HG03025 (cell line): ENCODE measurements at regions not wholly inside any gene's neighbourhood (a gene's known extent, or its start where the extent isn't known, plus 50 kb on each side); places are given as distances from the start of the nearest gene placed in this dataset.

Source experiments
- ATAC-seq: cut with Tn5 transposase; IDR thresholded peaks from one replicate; pipeline ENCODE4 v1.9.1; 2021; ENCODE audit warnings: mild to moderate bottlenecking, moderate library complexity; ENCODE audit not compliant: unreplicated experiment, low FRiP score

DNA sequence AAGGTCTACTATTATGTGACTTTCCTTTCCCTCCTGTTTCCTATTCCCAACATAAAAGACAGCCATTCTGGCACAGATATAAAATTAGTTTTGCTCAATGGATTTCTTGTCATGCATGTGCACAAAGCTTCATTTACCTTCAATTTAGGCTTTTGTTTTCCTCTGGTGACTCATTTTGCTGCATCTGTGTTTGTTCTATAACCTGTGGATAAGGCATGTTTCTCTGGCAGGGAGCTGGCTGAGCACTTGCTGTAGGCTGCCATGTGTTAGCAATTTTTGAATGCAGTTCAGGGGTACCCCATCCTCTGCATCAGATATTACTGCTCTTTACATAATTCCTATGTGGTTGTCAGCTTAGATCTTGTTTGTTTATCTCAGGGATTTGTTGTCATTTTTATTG, 202.8 kb upstream of the GRID2 start:
- no peak for ATAC-seq

DNA sequence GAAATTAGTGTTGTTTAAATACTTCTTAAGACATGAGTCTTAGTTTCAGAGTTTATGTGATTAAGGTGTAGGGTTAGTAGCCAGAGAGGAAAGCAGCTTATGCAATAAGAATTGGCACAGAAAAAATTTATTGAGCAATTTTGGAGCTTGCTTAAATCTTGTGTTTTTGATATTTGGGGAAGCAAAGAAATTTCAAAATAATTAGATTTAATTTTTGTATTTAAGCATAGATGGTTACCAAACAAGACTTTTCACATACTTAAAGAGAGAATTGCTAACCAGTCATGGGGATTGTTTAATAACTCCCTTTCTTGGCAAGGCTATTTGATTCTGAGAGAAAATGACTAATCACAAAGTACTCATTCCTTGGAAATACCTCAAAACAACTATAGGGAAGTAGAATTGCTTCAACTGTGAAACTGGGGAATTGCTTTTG, 202.0 kb upstream of the GRID2 start:
- ATAC-seq, result no peak

DNA sequence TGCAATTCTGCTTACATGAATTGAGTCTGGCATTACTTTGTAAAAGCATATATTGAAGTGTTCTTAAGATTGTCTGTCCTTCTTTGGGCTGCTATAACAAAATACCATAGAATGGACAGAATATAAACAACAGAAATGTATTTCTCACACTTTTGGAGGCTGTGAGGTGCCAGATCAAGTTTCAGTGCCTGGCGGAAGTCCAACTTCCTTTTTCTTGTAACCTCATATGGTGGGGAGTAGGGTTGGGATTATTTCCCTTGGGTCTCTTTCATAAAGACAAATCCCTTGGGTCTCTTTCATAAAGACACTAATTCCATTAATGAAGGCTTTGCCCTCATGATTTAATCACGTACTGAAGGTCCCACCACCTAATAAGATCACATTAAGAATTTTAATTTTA, 199.3 kb upstream of the GRID2 start:
- ATAC-seq, result no peak

DNA sequence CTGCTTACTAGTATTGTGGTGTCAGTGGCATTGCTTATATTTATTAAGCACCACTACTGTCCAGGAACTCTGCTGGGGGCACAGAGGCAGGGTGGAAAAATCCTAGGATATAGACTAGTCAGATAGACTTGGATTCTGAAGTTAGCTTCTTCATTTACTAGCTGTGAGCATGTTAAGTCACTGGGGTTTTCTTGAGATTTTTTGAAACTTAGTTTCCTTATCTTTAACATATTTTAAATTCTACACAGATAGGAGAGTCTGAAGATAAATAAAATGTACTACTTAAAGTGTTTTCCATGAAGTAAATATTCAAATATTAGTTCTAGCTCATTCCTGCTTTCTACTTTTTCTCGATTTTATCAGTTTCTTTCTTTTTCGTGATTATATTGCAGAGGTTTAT, 196.9 kb upstream of the GRID2 start:
- ATAC-seq, result no peak

DNA sequence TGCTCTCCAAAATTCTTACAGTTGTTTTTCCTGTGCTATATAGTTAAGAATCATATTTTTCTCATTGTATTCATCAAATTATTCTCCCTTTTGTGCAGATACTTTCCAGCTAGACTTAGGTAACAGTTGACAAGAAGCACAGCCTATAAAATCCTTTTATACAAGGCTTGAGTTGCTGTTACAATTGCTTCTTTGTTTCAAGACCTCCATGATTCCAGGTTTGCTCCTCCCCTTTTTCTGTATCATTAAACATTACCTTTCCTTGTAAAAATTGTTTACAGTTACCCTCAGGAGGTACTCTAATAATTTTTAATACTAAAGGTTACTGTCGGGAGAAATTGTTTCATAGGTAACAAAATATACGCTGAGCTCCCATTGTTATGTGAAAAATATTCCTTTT, 192.3 kb upstream of the GRID2 start:
- ATAC-seq, result no peak

DNA sequence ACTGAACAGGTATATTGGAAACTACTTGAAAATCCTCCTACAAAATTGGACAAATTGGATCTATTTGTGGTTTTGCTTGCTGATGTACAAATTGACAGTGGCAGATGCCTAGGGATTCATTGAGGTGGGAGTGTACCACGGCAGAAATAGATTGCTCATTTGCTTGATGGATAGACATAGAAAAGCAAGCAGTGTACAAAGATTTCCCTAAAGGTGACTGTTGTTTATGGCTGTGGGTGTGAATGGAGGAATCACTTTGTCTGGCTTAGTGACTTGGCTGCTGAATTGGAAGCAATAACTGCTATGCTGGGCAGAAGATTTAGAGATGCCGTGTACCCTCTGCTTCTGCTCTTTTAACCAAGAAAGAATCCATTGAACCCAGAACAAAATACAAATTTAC, 191.0 kb upstream of the GRID2 start:
- no peak for ATAC-seq

DNA sequence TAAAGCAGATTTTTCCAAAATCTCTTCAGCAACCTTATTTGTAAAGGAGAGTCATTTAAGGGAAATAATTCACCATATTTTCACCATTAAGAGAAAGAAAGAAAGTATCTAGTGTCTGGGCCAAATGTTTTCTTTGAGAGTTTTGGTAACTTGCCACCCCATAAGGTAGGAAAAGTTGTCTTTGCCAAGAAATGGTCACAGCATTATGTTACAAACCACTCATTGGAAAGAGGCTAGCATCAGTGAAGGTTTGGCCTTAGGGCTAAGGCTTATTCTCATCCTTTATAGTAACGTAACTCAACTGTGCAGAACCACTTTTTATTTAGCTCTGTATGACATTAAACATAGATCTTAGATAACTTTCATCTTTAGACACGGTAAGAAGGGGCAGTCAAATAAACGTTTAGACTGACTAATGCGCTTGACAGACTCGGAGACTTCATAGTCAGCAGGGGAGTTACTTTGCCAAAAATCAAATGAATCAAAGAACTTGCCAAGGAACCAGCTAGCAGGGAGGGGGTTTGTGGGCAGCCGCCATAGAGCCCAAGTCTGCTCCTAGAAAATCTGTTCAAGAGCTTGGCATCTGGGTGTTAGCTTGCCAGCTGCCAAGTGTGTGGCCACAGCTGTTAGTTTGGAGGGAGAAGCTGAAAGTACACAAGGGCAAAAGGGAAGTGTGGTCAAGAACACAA, 182.8 kb upstream of the GRID2 start:
- no peak for ATAC-seq

DNA sequence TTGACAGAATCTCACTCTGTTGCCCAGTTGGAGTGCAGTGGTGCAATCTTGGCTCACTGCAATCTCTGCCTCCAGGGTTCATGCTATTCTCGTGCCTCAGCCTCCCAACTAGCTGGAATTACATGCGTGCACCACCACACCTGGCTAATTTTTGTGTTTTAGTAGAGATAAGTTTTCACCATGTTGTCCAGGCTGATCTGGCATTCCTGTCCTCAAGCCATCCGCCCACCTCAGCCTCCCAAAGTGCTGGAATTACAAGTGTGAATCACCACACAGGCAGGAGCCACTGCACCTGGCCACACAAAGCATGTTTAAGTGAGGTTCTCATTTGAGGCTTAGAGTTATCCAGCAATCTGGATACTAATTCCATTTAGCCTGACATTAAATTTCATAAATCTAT, 180.9 kb upstream of the GRID2 start:
- ATAC-seq, result no peak

DNA sequence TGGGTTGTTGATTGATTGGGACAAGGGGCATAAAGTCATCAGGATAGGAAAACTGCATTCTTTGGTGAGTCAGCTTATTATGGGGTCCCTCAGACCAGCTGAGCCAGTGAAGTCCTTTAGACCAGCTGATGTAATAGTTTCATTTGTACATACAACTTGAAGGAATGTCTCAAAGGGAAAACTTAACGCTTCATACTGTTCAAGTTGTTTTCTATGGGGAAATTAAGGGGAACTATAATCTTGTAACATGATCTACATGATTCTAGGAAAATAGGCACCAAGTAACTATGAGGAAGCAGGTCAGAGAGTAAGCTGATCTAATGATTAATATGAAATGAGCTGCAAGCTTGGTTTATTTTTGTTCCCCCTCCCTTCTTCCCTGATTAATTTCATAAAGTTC, 175.1 kb upstream of the GRID2 start:
- no peak for ATAC-seq

DNA sequence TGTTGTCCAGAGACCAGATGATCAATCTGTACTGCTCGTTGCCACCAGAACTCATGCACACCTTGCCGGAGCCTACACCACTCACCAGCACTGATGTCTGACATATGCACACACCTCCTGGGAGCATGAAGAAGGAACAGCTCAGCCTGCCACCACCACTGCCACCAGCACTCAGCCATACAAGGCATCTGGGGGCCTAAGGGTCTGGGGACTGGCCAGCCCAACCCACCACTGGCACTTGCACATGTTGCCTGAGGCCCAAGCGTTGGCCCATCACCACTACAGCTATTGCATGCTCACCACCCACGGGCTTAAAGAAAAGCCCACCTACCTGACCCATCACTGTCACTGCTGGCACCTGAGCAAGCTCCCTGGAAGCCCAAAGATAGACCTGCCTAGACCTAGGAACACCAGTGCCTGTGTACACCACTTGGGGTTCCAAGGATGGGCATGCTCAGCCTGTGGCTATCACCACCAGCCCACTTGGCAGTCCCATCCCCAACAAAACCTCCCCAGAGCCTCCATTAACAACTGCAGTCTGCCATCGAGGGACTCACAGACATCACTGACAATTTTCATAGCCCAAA, 174.3 kb upstream of the GRID2 start:
- ATAC-seq, result no peak

DNA sequence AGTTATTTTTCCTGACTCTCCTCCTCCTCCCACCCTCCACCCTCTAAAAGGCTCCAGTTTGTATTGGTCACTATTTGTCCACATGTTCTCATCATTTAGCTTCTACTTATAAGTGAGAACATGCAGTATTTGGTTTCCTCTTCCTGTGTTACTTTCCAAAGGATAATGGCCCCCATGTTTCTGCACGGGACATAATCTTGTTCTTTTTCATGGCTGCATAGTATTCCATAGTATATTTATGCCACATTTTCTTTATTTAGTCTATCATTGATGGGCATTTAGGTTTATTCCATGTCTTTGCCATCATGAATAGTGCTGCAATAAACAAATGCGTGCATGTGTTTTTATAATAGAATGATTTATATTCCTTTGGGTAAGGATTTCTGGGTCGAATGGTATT, 167.3 kb upstream of the GRID2 start:
- ATAC-seq, result no peak

DNA sequence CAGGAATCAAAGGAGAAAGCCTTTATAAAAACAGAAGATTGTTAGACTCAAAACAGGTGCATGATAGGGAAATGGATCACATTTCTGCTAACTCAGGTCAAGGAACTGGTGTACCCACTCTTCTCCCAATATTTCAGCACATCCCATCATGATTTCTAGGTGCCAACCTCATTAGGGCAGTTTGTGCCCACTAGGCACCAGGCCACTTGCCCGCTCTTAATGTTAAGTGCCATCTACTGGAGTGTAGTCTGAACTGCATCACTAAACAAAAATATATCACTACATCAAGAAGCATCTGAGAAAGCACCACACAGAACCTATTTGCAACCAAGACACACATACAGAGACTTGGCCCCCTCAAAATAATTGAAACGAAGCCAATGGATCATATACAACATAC, 140.4 kb upstream of the GRID2 start:
- ATAC-seq, result no peak

DNA sequence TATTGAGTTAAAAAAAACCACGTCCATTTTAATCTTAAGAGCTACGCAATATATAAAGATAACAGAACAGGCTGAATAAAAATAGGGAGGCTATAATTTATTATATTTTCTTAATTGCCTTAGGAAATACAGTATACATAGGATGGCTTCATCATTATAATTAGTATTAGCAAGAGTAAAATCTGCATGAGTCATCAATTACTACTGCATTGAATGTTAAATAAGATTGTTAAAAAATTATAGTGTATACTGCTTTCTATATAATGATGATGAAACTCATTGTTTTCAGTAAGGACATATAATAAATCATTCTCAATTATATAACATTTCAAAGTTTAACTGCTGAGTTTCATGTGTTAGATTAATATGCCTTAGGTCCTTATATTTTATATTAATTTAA, 133.4 kb upstream of the GRID2 start:
- no peak for ATAC-seq

DNA sequence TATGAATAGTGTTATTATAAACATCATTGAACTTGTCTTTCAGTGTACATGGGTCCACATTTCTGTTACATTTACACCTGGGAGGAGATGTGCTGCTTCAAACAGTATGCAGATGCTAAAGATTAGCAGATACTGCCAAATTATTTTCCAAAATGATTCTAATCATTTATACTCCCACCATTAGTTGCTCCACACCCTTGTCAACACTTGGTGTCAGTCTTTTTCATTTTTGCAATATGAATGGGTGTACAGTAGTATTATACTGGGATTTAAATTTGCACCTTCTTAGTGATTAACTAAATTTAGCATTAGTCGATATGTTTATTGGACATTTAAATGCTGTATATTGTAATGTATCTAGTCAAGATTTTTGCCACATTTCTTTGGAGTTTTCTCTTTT, 131.6 kb upstream of the GRID2 start:
- no peak for ATAC-seq

DNA sequence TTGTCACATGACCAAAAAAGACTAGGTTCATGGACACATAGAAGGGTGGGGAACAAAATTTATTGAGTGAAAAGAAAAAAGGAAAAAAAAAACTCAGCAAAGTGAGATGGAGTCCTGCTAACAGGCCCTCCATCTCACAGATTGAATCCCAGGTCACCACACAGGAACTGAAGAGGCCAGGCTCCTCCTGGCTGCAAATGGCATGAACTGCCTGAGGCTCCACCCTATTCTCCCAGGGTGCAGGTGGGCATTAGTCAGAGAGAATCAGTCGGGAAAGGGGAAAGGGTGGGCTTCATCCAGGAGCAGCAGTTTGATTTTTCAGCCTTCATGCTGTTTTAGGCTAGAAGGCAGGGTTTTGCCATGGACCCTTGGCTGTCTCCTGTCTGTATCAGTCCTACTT, 128.5 kb upstream of the GRID2 start:
- no peak for ATAC-seq

DNA sequence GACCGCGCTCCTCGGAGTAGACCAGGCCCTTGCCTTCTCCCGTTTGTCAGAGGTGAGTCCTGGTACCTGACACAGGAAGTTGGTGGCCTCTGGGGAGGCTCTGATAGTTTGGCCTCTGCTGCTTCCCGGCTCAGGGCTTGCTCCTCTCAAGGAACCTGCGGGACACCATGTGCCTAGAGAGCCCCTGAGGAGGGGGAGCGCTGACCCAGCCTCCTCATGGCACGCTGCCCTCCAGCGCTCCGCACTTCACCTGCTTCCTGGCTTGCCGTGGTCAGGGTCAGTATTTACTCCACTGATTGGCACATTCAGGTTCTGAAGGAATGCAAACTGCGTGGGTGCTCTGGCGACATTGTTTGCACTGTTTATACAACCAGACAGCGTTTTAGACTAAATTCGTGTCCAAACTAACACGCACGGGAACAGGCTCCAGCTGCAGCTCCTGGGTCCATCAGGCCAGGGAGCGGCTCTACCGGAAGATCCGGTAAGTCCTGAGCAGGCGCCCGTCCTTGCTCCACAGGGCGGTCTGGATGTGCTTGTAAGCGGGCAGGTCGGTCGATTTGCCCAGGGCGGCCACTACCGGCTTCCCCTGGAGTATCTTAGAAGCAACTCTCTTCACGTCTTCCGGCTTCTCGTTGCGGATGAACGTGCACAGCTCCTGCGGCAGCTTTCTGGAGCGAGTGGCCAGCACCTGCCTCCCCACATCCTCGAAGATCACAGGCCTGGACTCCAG, 121.6 kb upstream of the GRID2 start:
- no peak for ATAC-seq

DNA sequence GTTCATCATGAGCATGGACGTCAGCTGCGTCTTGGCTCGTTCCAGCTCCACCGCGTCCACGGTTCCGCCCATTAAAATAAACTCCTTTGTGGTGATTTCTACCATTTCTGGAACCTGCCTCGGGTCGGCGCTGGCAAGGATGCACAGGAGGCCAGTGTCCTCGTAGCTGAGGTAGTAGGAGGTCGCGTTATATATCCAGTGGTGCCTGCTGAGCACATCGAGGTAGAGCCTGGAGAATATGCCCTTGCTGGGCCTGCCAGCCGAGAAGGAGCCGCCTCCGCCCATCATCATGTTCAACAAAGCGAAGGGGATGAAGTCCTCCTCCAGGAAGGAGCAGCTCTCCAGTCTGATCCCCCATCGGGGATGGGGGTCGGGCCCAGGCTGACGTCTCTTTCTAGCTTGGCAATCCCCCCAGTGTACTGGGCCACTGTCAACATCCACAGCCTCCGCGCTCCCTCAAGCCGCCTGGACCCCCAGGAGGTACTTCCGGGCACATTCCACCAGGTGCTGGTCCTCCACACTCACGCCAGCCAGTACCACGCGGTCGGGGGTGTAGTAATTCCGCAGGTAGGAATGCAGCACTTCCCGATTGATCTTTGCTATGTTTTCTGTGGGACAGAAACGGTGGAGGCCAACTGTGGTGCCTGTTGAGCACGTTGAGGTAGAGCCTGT, 120.9 kb upstream of the GRID2 start:
- no peak for ATAC-seq

DNA sequence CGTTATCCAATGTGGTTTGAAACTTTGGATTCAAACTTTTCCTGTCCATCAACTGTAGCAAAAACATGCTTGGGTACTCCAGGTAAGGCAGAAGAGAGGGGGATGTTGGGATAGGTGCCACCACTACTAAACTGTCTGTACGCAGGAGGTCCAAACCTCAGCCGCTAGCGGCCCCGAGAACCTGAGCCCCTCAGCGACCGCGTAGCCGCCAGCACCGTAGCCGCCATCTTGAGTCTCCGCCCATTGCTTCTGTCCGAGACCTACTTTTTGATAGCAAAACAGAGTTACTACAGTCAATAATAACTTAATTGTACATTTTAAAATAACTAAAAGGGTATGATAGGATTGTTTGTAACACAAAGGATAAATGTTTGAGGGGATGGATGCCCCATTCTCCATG, 119.9 kb upstream of the GRID2 start:
- ATAC-seq, result no peak

DNA sequence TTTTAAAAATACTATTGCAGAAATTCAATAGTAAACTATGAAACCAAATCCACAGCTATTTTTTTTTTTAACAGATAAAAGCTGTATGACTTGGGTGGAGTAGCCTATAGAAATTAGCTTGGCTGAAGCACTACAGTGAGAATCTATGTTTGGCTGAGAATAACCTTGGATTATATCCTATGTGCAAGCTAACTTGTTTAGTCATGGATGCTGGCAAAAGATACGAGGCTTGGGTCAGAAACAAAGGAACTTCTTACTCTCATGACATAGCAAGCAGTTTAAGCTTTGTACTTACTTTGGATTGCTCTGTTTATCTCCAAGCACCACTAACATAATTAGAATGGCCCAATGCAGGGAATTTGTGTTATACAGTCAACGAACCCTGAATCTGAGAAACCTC, 119.2 kb upstream of the GRID2 start:
- ATAC-seq, result no peak

DNA sequence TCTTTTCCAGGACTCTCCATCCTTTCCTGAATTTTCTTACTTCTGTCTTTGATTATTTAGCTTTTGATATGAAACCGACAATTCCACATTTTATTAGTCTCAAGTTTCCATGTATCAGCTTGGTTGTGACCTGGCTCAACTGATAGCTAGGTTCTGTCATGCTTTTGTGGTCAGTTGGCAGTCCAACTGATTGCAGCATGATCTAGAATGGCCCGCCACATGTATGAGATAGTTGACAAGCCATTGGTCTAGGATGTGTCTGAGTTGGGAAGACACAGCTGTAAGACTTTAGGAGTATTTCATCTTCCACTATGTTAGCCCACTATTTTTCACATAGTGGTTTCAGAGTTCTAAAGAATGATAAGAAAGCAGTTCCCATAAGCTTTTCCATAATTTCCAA, 117.5 kb upstream of the GRID2 start:
- no peak for ATAC-seq

DNA sequence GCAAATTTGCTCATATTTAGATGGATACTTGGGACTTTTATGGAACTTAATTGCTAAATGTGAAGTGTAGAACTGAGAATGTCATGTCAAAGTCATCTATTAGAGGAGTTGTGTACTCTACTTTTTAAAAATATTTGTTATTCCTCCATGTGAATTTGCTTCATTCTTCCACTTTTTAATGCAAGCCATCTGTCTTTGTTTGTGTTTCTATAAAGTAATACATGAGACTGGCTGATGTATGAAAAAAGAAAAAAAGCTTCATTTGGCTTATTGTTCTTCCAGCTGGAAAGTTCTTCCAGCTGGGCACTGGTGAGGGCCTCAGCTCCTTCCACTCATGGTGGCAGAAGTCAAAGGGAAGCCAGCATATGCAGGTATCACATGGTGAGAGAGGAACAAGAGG, 114.6 kb upstream of the GRID2 start:
- no peak for ATAC-seq

DNA sequence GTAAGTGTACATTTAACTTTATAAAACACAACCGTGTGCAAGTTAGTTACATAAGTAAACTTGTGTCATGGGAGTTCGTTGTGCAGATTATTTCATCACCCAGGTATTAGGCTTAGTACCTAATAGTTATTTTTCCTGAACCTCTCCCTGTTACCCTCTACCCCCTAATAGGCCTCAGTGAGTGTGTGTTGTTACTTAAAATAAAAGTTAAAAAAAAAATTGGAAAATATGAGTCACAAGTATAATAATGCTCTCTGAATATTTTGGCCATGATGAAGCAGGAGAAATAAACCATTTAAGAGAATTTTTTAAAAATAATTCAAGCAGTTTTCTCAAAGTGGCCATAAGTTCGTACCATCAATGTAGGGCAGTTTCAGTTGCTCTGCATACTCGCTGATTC, 105.1 kb upstream of the GRID2 start:
- ATAC-seq, result no peak
